Psoas muscle (tissue), 7 donors: ENCODE measurements at regions not wholly inside any gene's neighbourhood (a gene's known extent, or its start where the extent isn't known, plus 50 kb on each side); places are given as distances from the start of the nearest gene placed in this dataset.

Experiments used
- ATAC-seq, 4 donors: fragments of 200-7000 bp; cut with Tn5 transposase; one replicate each; pipeline ENCODE4 v1.9.1; 2020; ENCODE audit warnings: moderate library complexity in 3 of 4, mild to moderate bottlenecking in 2 of 4
- DNase-seq, 2 donors: peaks; one replicate each; pipeline ENCODE4 v3.0.0-alpha.2; 2020
- H3K27ac ChIP-seq: fragments of 200-600 bp; one replicate; pipeline ENCODE4 v1.8.0; 2022
- H3K27me3 ChIP-seq, 3 donors: fragments of 200-600 bp in 1 of 3; one replicate each; pipeline versions ENCODE4 v1.6.1 to v1.8.0; 2013 to 2022; ENCODE audit warnings: low read length in 2 of 3, mild to moderate bottlenecking in 2 of 3, moderate library complexity in 1 of 3; ENCODE audit not compliant: insufficient read depth in 3 of 3
- H3K36me3 ChIP-seq, 2 donors: fragments of 200-600 bp in 1 of 2; one replicate each; pipeline versions ENCODE4 v1.6.1 to v1.8.0; 2013 to 2022; ENCODE audit warnings: low read depth in 1 of 2, mild to moderate bottlenecking in 1 of 2, moderate library complexity in 1 of 2; ENCODE audit not compliant: insufficient read depth in 1 of 2
- H3K4me1 ChIP-seq: fragments of 200-600 bp; one replicate; pipeline ENCODE4 v1.8.0; 2022
- H3K4me3 ChIP-seq: fragments of 200-600 bp; one replicate; pipeline ENCODE4 v1.8.0; 2022; ENCODE audit warnings: mild to moderate bottlenecking
- H3K9me3 ChIP-seq: fragments of 200-600 bp; one replicate; pipeline ENCODE4 v1.8.0; 2022
- CTCF ChIP-seq: fragments of 200-600 bp; IDR thresholded peaks from one replicate; pipeline ENCODE4 v1.8.0; 2022; ENCODE audit warnings: antibody characterized with exemption
- WGBS, 3 donors: extraction: QIAGEN DNeasy Blood & Tissue Kit; methylation state at CpG; one replicate each; pipeline versions ENCODE4 v1.1.6 to v1.1.7; 2013; 5-methylcytosine and 5-hydroxymethylcytosine counted together
- intact Hi-C, 2 donors: fragments of 100-400 bp; cut with DNase I; formaldehyde crosslinking; loops; one replicate each; pipeline versions ENCODE4 v1.11.0 to v1.14.2; 2022
- donor health status: healthy with polysubstance abuse.
- donor health status: DM: no; HTN: no; CAD: no; lungs with moderate emphysema.
- donor health status: Bipolar disorder and iron deficiency.
- donor health status: healthy.
- donor health status: DM: yes; HTN: yes; CAD: no.
- donor health status: DM: no; HTN: no; CAD: no.
- donor health status: DM: yes; HTN: yes; CAD: no.

GRCh38 chr2:180644709-180645108, 335.7 kb upstream of the UBE2E3 start:
- TF ChIP-seq CTCF: no peak
- no peak for DNase-seq
- WGBS, 3 donors: 59 to 68% (median 60%) methylated on average over 2 of the region's 2 CpGs
- intact Hi-C loops: no loop called here
- ATAC-seq: no peak
- H3K9me3 ChIP-seq: peaks cover 8% of the 10 kb centered on the region
- H3K4me1 ChIP-seq: no peaks in the 10 kb centered on the region
- H3K36me3 ChIP-seq: no peaks in the 10 kb centered on the region
- no peak overlapping the region for H3K4me3 ChIP-seq
- H3K27ac ChIP-seq: no peak overlapping the region
- no peaks in the 10 kb centered on the region for H3K27me3 ChIP-seq

GRCh38 chr2:180630756-180631155, 349.6 kb upstream of the UBE2E3 start:
- H3K4me3 ChIP-seq: no peak overlapping the region
- no peaks in the 10 kb centered on the region for H3K4me1 ChIP-seq
- ATAC-seq: no peak
- no peak for DNase-seq
- no peak overlapping the region for H3K27ac ChIP-seq
- no peaks in the 10 kb centered on the region for H3K9me3 ChIP-seq
- intact Hi-C loops: no loop called here
- 94 to 95% (median 94%) methylated on average over 2 of the region's 2 CpGs for WGBS, 3 donors
- TF ChIP-seq CTCF: no peak
- no peaks in the 10 kb centered on the region for H3K27me3 ChIP-seq
- H3K36me3 ChIP-seq: no peaks in the 10 kb centered on the region

- H3K27me3 ChIP-seq: no peaks in the 10 kb centered on the region
- H3K36me3 ChIP-seq: no peaks in the 10 kb centered on the region
- ATAC-seq: no peak
- H3K4me1 ChIP-seq: no peaks in the 10 kb centered on the region
- no peaks in the 10 kb centered on the region for H3K9me3 ChIP-seq
- intact Hi-C loops: no loop called here
- no peak overlapping the region for H3K4me3 ChIP-seq
- H3K27ac ChIP-seq: no peak overlapping the region
- WGBS, 3 donors: 73 to 91% (median 91%) methylated on average over 4 of the region's 4 CpGs
- no peak for TF ChIP-seq CTCF
- no peak for DNase-seq
These were observed 355.2 kb upstream of the UBE2E3 start for GRCh38 chr2:180625006-180625844.

GRCh38 chr2:180621941-180622918, 358.2 kb upstream of the UBE2E3 start:
- Histone ChIP-seq H3K27me3 (no peaks in the 10 kb centered on the region), H3K4me3 (no peak overlapping the region), H3K4me1 (no peaks in the 10 kb centered on the region), H3K36me3 (no peaks in the 10 kb centered on the region), H3K9me3 (no peaks in the 10 kb centered on the region), H3K27ac (no peak overlapping the region)
- ATAC-seq: no peak
- WGBS, 3 donors: 71 to 81% (median 77%) methylated on average over 3 of the region's 3 CpGs
- intact Hi-C loops: no loop called here
- TF ChIP-seq CTCF: no peak
- DNase-seq: no peak
